ENCODE measurements at regions not wholly inside any gene's neighbourhood (a gene's known extent, or its start where the extent isn't known, plus 50 kb on each side); places are given as distances from the start of the nearest gene placed in this dataset.

GRCh38 chr7:87007038-87007437 lies 52.4 kb downstream of the ELAPOR2 start:
- TF ChIP-seq CTCF (optimal IDR thresholded peaks at IDR 0.05 in 1 of 3, IDR thresholded peaks at IDR 0.05 in 1 of 3, conservative IDR thresholded peaks at IDR 0.05 in 1 of 3; ENCODE audit: extremely low read depth in 1 of 3, insufficient read depth in 2 of 3, low read length in 3 of 3): no peak
- no peak for TF ChIP-seq EZH2 (IDR thresholded peaks at IDR 0.05; ENCODE audit: low read length)
- dilution Hi-C loops (cut with MboI; ENCODE audit: extremely low pct_ligation_motif_present, low sequenced_read_pairs): no loop called here
- no peak for FAIRE-seq

GRCh38 chr7:87004956-87005355 lies 54.5 kb downstream of the ELAPOR2 start:
- dilution Hi-C loops (cut with MboI; ENCODE audit: extremely low pct_ligation_motif_present, low sequenced_read_pairs): no loop called here
- TF ChIP-seq EZH2 (IDR thresholded peaks at IDR 0.05; ENCODE audit: low read length) (no peak), CTCF (optimal IDR thresholded peaks at IDR 0.05 in 1 of 3, IDR thresholded peaks at IDR 0.05 in 1 of 3, conservative IDR thresholded peaks at IDR 0.05 in 1 of 3; ENCODE audit: extremely low read depth in 1 of 3, insufficient read depth in 2 of 3, low read length in 3 of 3) (no peak)
- Histone ChIP-seq H4K20me1 (ENCODE audit: control insufficient read depth, extremely low read depth, insufficient read depth, low read length) (no peaks in the 10 kb centered on the region), H3K9me3 (ENCODE audit: control insufficient read depth, low read depth, low read length) (no peaks in the 10 kb centered on the region), H2AFZ (ENCODE audit: control insufficient read depth, low read length) (no peak overlapping the region), H3K9ac (ENCODE audit: control insufficient read depth, extremely low read depth, insufficient read depth, low read length) (no peak overlapping the region), H3K9me1 (ENCODE audit: control insufficient read depth, extremely low read depth, insufficient read depth, low read length) (no peaks in the 10 kb centered on the region), H3K4me1 (ENCODE audit: control insufficient read depth, extremely low read depth, insufficient read depth, low read length) (no peaks in the 10 kb centered on the region), H3K4me2 (ENCODE audit: control insufficient read depth, extremely low read depth, insufficient read depth, low read depth, low read length) (no peak overlapping the region), H3K36me3 (ENCODE audit: control insufficient read depth in 2 of 2, extremely low read depth in 1 of 2, insufficient read depth in 2 of 2, low read length in 2 of 2) (no peaks in the 10 kb centered on the region), H3K79me2 (ENCODE audit: control insufficient read depth, insufficient read depth, low read length) (no peaks in the 10 kb centered on the region), H3K4me3 (ENCODE audit: control insufficient read depth in 2 of 3, extremely low read depth in 1 of 3, insufficient read depth in 2 of 3, low read depth in 1 of 3, low read length in 3 of 3) (no peak overlapping the region), H3K27me3 (ENCODE audit: control insufficient read depth, extremely low read depth, insufficient read depth, low read length) (no peaks in the 10 kb centered on the region), H3K27ac (ENCODE audit: control insufficient read depth, insufficient read depth, low read length) (no peak overlapping the region)
- DNase-seq (ENCODE audit: low read depth, low spot score) (no peak), FAIRE-seq (no peak)

More at GRCh38 chr7:87007038-87007437, 52.4 kb downstream of the ELAPOR2 start:
- Histone ChIP-seq H3K27me3 (ENCODE audit: control insufficient read depth, extremely low read depth, insufficient read depth, low read length) (no peaks in the 10 kb centered on the region), H3K9me1 (ENCODE audit: control insufficient read depth, extremely low read depth, insufficient read depth, low read length) (no peaks in the 10 kb centered on the region), H3K4me1 (ENCODE audit: control insufficient read depth, extremely low read depth, insufficient read depth, low read length) (no peaks in the 10 kb centered on the region), H3K9me3 (ENCODE audit: control insufficient read depth, low read depth, low read length) (no peaks in the 10 kb centered on the region), H3K4me3 (ENCODE audit: control insufficient read depth in 2 of 3, extremely low read depth in 1 of 3, insufficient read depth in 2 of 3, low read depth in 1 of 3, low read length in 3 of 3) (no peak overlapping the region), H3K4me2 (ENCODE audit: control insufficient read depth, extremely low read depth, insufficient read depth, low read depth, low read length) (no peak overlapping the region), H3K9ac (ENCODE audit: control insufficient read depth, extremely low read depth, insufficient read depth, low read length) (no peak overlapping the region), H2AFZ (ENCODE audit: control insufficient read depth, low read length) (no peak overlapping the region), H3K79me2 (ENCODE audit: control insufficient read depth, insufficient read depth, low read length) (no peaks in the 10 kb centered on the region), H3K36me3 (ENCODE audit: control insufficient read depth in 2 of 2, extremely low read depth in 1 of 2, insufficient read depth in 2 of 2, low read length in 2 of 2) (no peaks in the 10 kb centered on the region), H3K27ac (ENCODE audit: control insufficient read depth, insufficient read depth, low read length) (no peak overlapping the region), H4K20me1 (ENCODE audit: control insufficient read depth, extremely low read depth, insufficient read depth, low read length) (no peaks in the 10 kb centered on the region)
- DNase-seq (ENCODE audit: low read depth, low spot score): no peak
